Transverse colon (tissue), 4 donors: ENCODE measurements at regions not wholly inside any gene's neighbourhood (a gene's known extent, or its start where the extent isn't known, plus 50 kb on each side); places are given as distances from the start of the nearest gene placed in this dataset.

Experiments
- DNase-seq: peaks from one replicate; pipeline ENCODE4 v3.0.0-alpha.2; 2019
- H3K27ac ChIP-seq, 4 donors: fragments of 200-600 bp; sonication (generic); 2 replicates each; pipeline ENCODE4 v1.5.1; 2016 to 2018; ENCODE audit warnings: inconsistent platforms in 4 of 4
- H3K27me3 ChIP-seq: fragments of 200-600 bp; sonication (generic); 2 replicates; pipeline ENCODE4 v1.5.1; 2017; ENCODE audit warnings: inconsistent platforms
- H3K36me3 ChIP-seq, 4 donors: fragments of 200-600 bp; sonication (generic); 2 replicates each; pipeline ENCODE4 v1.5.1; 2017 to 2019; ENCODE audit warnings: inconsistent platforms in 4 of 4
- H3K4me1 ChIP-seq, 4 donors: fragments of 200-600 bp; sonication (generic); 2 replicates each; pipeline ENCODE4 v1.5.1; 2017 to 2020; ENCODE audit warnings: inconsistent platforms in 4 of 4
- H3K4me3 ChIP-seq, 4 donors: fragments of 200-600 bp; sonication (generic); 1 replicate in 1 of 4; 2 replicates in 3 of 4; pipeline versions ENCODE4 v1.5.1 to v1.6.1; 2017 to 2019; ENCODE audit warnings: inconsistent platforms in 4 of 4
- H3K9me3 ChIP-seq, 2 donors: fragments of 200-600 bp; sonication (generic); 2 replicates each; pipeline ENCODE4 v1.5.1; 2017 to 2019; ENCODE audit warnings: inconsistent platforms in 2 of 2
- CTCF ChIP-seq, 5 experiments: fragments of 200-600 bp in 3 of 5; fragments of 450-650 bp in 2 of 5; sonication (generic) in 3 of 5; IDR thresholded peaks; 1 replicate in 2 of 5; 2 replicates in 3 of 5; pipeline ENCODE4 v1.5.1; 2016 to 2017; ENCODE audit warnings: antibody characterized with exemption in 5 of 5, inconsistent platforms in 3 of 5, mild to moderate bottlenecking in 2 of 5, moderate library complexity in 1 of 5
- EP300 ChIP-seq: sonication (generic); formaldehyde crosslinking; IDR thresholded peaks from one replicate; pipeline ENCODE4 v1.6.1; 2017; ENCODE audit warnings: antibody characterized with exemption, low read depth
- POLR2A ChIP-seq: fragments of 450-650 bp; IDR thresholded peaks from one replicate; pipeline ENCODE4 v1.6.1; 2016; ENCODE audit warnings: antibody characterized with exemption, mild to moderate bottlenecking, moderate library complexity
- POLR2AphosphoS5 ChIP-seq, 3 donors: sonication (generic); formaldehyde crosslinking; IDR thresholded peaks; one replicate each; pipeline ENCODE4 v1.6.1; 2016; ENCODE audit warnings: antibody characterized with exemption in 3 of 3
- WGBS, 2 donors: methylation state at CpG; one replicate each; pipeline ENCODE4 v1.1.5; 2018; ENCODE audit warnings: low coverage in 1 of 2; 5-methylcytosine and 5-hydroxymethylcytosine counted together
- in situ Hi-C, 4 donors: fragments of 200-750 bp; cut with MboI; loops; one replicate each; pipeline versions ENCODE4 v1.15.0 to v1.15.1; 2017; ENCODE audit warnings: low sequenced_read_pairs in 3 of 4, low pct_ligation_motif_present in 1 of 4, low pct_unique_long_range_greater_than_20kb in 1 of 4
- intact Hi-C: fragments of 100-400 bp; cut with DNase I; formaldehyde crosslinking; loops from one replicate; pipeline ENCODE4 v1.15.1; 2023; ENCODE audit warnings: low total_unique reads

GRCh38 chr12:93306636-93307035, 71.1 kb upstream of the NUDT4 start:
- DNase-seq: no peak
- intact Hi-C loops: no loop called here

GRCh38 chr12:93308281-93308680, 69.4 kb upstream of the NUDT4 start:
- Histone ChIP-seq H3K4me3 (no peak overlapping the region), H3K9me3 (peaks cover 2 to 7% of the 10 kb centered on the region in 2 donors), H3K36me3 (no peaks in the 10 kb centered on the region), H3K4me1 (peaks cover 0 to 14% (median 4%) of the 10 kb centered on the region in 4 donors), H3K27ac (no peak overlapping the region), H3K27me3 (no peaks in the 10 kb centered on the region)
- no peak for TF ChIP-seq CTCF (IDR thresholded peaks at IDR 0.05)
- TF ChIP-seq EP300: no peak
- TF ChIP-seq POLR2A: no peak
- TF ChIP-seq POLR2AphosphoS5 (IDR thresholded peaks at IDR 0.05): no peak
- intact Hi-C loops: no loop called here
- in situ Hi-C loops: no loop called here
- WGBS, 2 donors: 69 to 93% methylated on average over 2 to 4 of the region's 4 CpGs
- no peak for DNase-seq

More at GRCh38 chr12:93306636-93307035, 71.1 kb upstream of the NUDT4 start:
- Histone ChIP-seq H3K4me3 (no peak overlapping the region), H3K36me3 (no peaks in the 10 kb centered on the region), H3K27ac (no peak overlapping the region), H3K9me3 (peaks cover 2 to 7% of the 10 kb centered on the region in 2 donors), H3K27me3 (no peaks in the 10 kb centered on the region), H3K4me1 (peaks cover 0 to 13% (median 4%) of the 10 kb centered on the region in 4 donors)
- TF ChIP-seq EP300 (no peak), POLR2A (no peak), CTCF (IDR thresholded peaks at IDR 0.05) (no peak), POLR2AphosphoS5 (IDR thresholded peaks at IDR 0.05) (no peak)
- in situ Hi-C loops: no loop called here

GRCh38 chr12:93311827-93312226, 65.9 kb upstream of the NUDT4 start:
- H3K4me1 ChIP-seq: peaks cover 3 to 36% (median 10%) of the 10 kb centered on the region in 4 donors
- no peaks in the 10 kb centered on the region for H3K9me3 ChIP-seq
- 91 to 100% methylated on average over 1 to 2 of the region's 2 CpGs for WGBS, 2 donors
- no peak overlapping the region for H3K4me3 ChIP-seq
- TF ChIP-seq POLR2A (no peak), POLR2AphosphoS5 (IDR thresholded peaks at IDR 0.05) (no peak), CTCF (IDR thresholded peaks at IDR 0.05) (no peak), EP300 (no peak)
- in situ Hi-C loops: no loop called here
- H3K27me3 ChIP-seq: no peaks in the 10 kb centered on the region
- H3K27ac ChIP-seq: no peak overlapping the region
- intact Hi-C loops: no loop called here
- no peaks in the 10 kb centered on the region for H3K36me3 ChIP-seq
- DNase-seq: no peak

GRCh38 chr12:93314177-93314497, 63.6 kb upstream of the NUDT4 start:
- DNase-seq: no peak
- H3K9me3 ChIP-seq: no peaks in the 10 kb centered on the region
- H3K27me3 ChIP-seq: no peaks in the 10 kb centered on the region
- in situ Hi-C loops: no loop called here
- H3K27ac ChIP-seq: peak overlapping the region; percentile 65 to 82 (median 81)
- no peak for TF ChIP-seq POLR2A
- no peak for TF ChIP-seq EP300
- TF ChIP-seq POLR2AphosphoS5 (IDR thresholded peaks at IDR 0.05): no peak
- TF ChIP-seq CTCF (IDR thresholded peaks at IDR 0.05): no peak
- no peak overlapping the region for H3K4me3 ChIP-seq
- intact Hi-C loops: no loop called here
- peaks cover 3 to 45% (median 11%) of the 10 kb centered on the region in 4 donors for H3K4me1 ChIP-seq
- H3K36me3 ChIP-seq: no peaks in the 10 kb centered on the region
- WGBS, 2 donors: 67% methylated on average over 4 of the region's 4 CpGs; no CpG with 5 or more reads in 1 of the 2 donors
